ENCODE measurements at regions not wholly inside any gene's neighbourhood (a gene's known extent, or its start where the extent isn't known, plus 50 kb on each side); places are given as distances from the start of the nearest gene placed in this dataset.
A peak's percentile ranks its signal among the peaks of the same experiment; 100 is the strongest.
"Not testable (repeated sequence)": the region's sequence is repeated elsewhere in the genome, so short reads cannot be mapped to it uniquely, and the experiment has no call there.

GRCh38 chr10:4434105-4434504, 391.9 kb upstream of the AKR1E2 start:
- no peak for DNase-seq

DNA sequence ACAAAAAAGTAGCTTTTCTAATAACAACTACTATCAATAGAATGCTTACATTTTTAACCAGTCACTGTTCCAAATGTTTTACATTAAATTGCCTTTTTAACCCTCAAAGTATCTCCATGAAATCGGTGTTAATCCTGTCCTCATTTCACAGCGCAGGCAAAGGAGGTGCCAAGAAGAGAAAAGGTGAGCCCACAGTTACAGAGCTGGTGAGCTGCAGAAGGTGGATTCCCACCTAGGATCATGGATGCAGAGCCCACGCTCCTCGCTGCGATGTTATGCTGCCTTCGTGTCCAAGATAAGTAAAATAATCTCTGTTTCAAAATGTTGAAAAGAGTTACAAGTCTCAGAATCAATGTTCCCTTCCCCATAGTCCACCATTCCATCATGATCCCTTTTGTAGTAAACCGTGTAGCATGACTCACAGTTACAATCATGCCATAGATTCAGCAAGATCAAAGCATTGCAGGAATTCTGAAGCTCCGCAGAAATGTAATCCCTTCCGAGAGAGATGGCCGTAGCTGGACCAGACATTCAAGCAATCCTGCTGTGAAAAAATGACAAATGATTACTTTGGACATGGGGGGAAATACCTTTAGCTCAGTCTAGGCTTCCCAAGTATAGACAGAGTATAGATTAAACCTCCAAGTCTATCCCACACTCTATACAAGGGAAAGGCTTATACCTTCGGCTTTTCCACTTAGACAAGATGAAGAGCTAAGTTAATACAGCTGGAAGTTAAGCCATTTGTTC, 394.7 kb upstream of the AKR1E2 start:
- DNase-seq, result no peak

DNA sequence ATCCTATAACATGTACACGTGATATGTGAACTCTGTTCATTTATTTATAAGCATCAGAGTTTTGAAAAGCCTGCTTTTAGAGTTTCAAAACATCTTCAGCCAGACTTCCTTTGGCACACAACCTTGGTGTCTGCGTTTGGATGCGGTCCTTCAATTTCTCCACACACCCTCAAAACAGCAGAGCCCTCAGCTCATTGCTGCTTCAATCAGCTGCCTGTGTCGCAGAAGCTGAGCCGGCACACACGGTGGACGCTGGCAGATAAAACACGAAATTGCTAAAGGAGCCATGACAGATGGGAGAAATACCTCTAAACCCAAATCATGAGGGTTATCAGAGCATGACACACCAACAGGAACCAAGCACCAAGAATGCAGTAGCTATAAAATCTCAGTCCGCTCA, 396.4 kb upstream of the AKR1E2 start:
- no peak for DNase-seq

DNA sequence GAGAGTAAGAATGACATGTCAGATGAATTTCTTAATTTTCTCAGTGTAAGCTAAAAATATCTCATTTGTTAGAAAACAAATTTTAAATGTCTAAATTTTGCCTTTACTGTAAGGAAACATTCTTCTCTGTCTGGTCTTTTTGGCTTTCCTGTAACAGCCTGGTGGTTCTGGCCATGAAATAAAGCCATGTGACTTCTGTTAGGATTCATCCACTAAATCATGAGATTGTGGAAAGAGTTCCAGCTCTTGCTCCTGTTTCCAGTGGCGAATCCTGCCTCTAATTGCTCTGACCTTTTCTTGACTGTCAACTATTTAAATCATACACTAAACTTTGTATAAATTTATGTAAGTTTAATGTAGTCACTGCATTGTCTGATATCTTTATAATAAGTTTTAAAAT, 398.5 kb upstream of the AKR1E2 start:
- no peak for DNase-seq

GRCh38 chr10:4426866-4427265, 399.1 kb upstream of the AKR1E2 start:
- no peak for DNase-seq

- DNase-seq, result no peak
Measured at GRCh38 chr10:4409319-4409718, 416.7 kb upstream of the AKR1E2 start.

- peak; percentile 5 for DNase-seq
Measured at GRCh38 chr10:4407783-4408182, 418.2 kb upstream of the AKR1E2 start.

DNA sequence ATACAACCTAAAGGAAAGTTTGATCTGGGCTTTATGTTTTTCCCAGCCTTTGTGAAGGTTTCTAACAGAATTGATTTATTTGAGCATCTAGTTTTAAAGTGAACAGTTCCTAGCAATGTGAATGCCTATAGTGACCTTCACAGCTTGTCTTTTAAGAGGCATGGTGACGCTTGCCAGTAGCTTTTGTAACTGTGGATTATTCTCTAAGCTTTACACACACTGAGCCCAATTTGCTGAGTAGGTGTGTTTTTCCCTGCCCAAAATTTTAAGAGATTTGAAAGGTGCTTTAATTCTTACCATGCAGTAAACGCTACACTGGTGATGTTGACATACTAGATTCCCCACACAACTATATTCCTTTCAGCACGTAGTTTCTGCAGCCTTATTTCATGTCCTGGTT, 420.2 kb upstream of the AKR1E2 start:
- no peak for DNase-seq

DNA sequence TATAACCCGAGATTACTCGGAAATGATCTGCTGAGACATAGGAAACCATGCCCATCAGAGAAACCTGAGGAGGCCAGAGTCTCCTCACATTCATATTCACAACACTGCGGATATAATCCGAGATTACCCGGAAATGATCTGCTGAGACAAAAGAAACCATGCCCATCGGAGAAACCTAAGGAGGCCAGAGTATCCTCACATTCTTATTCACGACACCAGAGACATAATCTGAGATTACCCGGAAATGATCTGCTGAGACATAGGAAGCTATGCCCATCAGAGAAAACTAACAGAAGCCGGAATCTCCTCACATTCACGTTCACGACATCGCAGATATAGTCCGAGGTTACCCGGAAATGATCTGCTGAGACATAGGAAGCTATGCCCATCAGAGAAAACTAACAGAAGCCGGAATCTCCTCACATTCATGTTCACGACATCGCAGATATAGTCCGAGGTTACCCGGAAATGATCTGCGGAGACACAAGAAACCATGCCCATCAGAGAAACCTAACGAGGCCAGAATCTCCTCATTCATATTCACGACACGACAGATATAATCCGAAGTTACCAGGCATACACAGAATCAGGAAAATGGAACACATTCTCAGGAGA, 422.3 kb upstream of the AKR1E2 start:
- no peak for DNase-seq

DNA sequence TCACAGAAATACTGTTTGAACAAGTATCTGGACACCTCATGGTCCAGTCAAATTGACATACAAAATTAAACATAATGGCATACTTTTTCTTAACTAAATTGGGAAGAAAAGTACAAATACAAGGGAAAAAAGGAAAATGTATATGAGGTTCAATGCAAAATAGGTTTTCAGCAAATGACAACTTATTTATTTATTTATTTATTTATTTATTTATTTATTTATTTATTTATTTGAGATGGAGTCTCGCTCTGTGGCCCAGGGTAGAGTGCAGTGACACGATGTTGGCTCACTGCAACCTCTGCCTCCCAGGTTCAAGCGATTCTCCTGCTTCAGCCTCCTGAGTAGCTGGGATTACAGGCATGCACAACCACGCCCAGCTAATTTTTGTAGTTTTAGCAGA, 424.9 kb upstream of the AKR1E2 start:
- DNase-seq, result not testable (repeated sequence)

DNA sequence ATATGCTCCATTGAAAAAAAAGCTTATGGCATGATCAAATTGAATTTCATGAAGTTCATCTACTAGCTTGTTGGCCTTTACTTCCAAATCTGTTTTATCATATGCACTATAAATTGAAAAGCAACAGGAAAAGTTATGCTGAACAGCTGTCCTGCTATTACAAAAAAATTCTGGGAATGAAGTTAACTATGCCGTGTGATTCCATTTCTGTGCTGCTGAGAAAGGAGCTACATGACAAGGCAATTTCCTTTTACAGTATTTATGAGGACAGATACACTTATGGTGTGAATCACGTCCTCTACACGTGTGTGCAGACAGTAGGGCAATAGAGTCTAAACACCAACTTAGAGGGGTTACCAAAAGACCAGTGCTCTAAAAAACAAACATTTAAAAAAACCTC, 426.5 kb upstream of the AKR1E2 start:
- no peak for DNase-seq

- no peak for DNase-seq
Measured at GRCh38 chr10:4398602-4399001, 427.4 kb upstream of the AKR1E2 start.

DNA sequence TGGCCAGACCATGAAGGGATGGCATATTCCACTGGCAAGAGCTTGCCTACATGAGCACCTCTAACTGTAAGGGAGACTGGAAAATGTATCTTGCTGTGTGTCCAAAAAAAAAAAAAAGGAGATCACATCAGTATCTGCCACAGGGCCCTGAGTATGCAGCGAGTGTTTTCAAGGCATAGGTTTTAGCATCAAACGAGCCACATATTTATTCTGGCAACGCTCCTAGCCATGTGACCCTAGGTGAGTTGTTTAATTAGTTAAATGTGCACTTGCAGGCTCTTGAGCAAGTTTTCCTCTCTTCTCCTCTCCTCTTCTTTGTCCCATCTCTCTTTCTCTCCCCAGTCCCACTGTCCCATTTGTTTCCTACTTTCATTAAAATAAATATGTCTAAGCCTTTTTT, 428.7 kb upstream of the AKR1E2 start:
- DNase-seq, result no peak

DNA sequence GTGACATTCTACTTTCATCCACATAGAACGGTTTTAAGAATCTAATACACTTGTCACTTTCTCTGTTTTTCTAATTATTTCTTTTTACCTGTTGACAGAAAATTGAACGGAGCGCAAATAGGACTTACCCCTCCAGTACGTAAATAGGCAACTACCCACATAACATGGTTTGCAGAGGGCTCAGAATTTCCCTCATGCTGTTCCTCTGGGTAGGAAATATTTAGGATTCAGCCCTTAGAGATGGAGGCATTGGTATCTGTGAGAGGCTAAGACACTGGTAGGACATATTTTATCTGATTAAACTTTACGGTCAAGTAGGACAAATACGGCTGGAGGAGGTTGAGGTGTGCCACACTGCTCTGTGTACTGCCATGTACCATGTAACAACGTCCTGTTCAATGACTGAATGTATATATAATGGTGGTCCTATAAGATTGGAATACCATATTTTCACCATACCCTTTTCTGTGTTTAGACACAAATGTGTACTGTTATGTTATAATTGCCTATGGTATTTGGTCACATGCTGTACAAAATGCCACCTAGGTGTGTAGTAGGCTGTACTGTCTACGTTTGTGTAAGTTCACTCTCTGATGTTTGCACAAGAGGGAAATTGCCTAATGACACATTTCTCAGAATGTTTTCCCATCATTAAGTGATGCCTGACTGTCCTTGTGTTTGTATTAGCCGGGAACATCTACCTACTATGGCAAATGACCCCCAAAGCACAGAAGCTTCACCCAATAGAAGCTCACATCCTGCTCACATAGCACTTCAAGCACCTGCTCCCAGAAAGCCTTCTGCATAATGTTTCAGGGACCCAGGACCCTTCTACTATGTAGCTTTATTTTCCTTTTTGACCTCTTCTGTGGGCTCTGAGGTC, 429.4 kb upstream of the AKR1E2 start:
- DNase-seq, result no peak

- no peak for DNase-seq
Measured at GRCh38 chr10:4395731-4396130, 430.3 kb upstream of the AKR1E2 start.

- DNase-seq, result not testable (repeated sequence)
Measured at GRCh38 chr10:4394455-4394854, 431.6 kb upstream of the AKR1E2 start.

GRCh38 chr10:4391683-4392082, 434.3 kb upstream of the AKR1E2 start:
- no peak for DNase-seq

- no peak for DNase-seq
Measured at GRCh38 chr10:4390219-4390618, 435.8 kb upstream of the AKR1E2 start.

- DNase-seq, result no peak
Measured at GRCh38 chr10:4385231-4385870, 440.7 kb upstream of the AKR1E2 start.

- no peak for DNase-seq
Measured at GRCh38 chr10:4384245-4384644, 441.8 kb upstream of the AKR1E2 start.

DNA sequence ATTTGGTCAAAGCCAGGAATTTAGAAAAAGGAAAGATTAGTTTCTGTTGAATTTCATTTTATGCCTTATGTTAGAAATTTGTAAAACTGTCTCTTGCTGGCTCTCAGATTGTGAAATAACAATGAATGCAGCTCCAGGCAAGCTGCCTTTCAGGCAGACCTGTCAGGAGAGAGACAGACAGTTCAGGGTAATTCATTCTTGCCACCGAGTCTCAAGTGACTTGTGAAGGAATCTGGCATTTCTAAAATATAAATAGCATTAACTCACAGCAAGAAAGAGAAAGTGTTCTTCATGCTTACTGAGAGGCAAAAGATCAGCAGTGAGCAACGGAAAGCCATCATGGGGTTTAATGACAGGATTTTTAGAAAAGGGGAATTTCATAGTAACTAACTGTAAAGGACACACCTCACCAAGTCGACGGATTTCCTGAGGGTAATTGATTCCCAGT, 442.3 kb upstream of the AKR1E2 start:
- DNase-seq, result no peak

DNA sequence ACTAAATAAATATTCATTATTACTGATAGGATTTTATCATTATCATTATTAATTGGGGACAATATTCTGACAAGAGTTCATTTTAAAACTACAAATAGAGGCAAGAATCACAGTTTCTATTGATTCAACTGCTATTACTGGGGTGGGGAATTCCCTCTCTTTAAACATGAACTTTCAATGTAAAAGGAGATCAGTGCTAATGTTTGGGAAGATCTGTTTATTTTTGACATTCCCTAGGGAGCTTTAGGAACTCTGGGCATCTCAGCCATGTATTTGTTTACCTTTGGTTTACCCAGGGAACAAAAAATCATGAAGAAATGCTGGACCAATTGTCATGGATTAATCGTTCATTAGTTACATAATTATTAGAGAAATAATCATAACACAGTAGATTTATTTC, 443.2 kb upstream of the AKR1E2 start:
- DNase-seq, result no peak

DNA sequence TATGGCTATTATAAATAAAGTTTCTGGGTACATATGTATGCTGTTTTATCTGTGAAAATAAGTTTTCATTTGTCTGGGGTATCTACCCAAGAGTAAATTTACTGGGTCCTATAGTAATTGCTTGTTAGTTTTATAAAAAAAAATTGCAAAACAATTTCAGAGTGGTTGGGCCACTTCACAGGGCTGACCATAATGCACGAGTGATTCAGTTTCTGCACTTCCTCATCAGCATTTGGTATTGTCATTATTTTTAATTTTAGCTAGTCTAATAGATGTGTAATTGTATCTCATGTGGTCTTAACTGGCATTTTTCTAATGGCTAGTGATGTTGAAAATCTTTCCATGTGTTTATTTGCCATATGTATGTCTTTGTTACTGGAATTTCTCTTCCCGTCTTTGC, 452.4 kb upstream of the AKR1E2 start:
- DNase-seq, result no peak

Data from SIG-M5 (cell line).